Mesothelial cell of epicardium (in vitro differentiated cells): ENCODE measurements at regions not wholly inside any gene's neighbourhood (a gene's known extent, or its start where the extent isn't known, plus 50 kb on each side); places are given as distances from the start of the nearest gene placed in this dataset.
A peak's percentile ranks its signal among the peaks of the same experiment; 100 is the strongest.

Experiments used
- DNase-seq, 2 experiments: peaks; one replicate each; pipeline ENCODE4 v3.0.0; 2021; ENCODE audit warnings: low spot score in 2 of 2; ENCODE audit not compliant: unreplicated experiment in 2 of 2
- H3K27ac Mint-ChIP-seq: 2 replicates; pipeline ENCODE4 v1.8.0; 2021; ENCODE audit warnings: mixed read lengths
- H3K27me3 Mint-ChIP-seq: 2 replicates; pipeline ENCODE4 v1.8.0; 2021; ENCODE audit warnings: low read depth, mixed read lengths
- H3K36me3 Mint-ChIP-seq: 2 replicates; pipeline ENCODE4 v1.8.0; 2021; ENCODE audit warnings: mixed read lengths
- H3K4me1 Mint-ChIP-seq: 2 replicates; pipeline ENCODE4 v1.8.0; 2021; ENCODE audit warnings: mixed read lengths
- H3K4me3 Mint-ChIP-seq: 2 replicates; pipeline ENCODE4 v1.8.0; 2021; ENCODE audit warnings: mild to moderate bottlenecking, moderate library complexity, mixed read lengths
- H3K9me3 Mint-ChIP-seq: 2 replicates; pipeline ENCODE4 v1.8.0; 2021; ENCODE audit warnings: mixed read lengths
- CTCF ChIP-seq: fragments of 200-600 bp; sonication (generic); IDR thresholded peaks from one replicate; pipeline ENCODE4 v1.5.0; 2021; ENCODE audit warnings: antibody characterized with exemption; ENCODE audit not compliant: unreplicated experiment

GRCh38 chr11:80724366-80724765, 1283.5 kb upstream of the TENM4 start:
- H3K4me3 Mint-ChIP-seq = no peak overlapping the region
- no peaks in the 10 kb centered on the region for H3K27me3 Mint-ChIP-seq
- no peak overlapping the region for H3K27ac Mint-ChIP-seq
- H3K4me1 Mint-ChIP-seq = peaks cover 53% of the 10 kb centered on the region
- TF ChIP-seq CTCF = no peak
- H3K36me3 Mint-ChIP-seq = no peaks in the 10 kb centered on the region
- H3K9me3 Mint-ChIP-seq = no peaks in the 10 kb centered on the region
- DNase-seq = no peak

GRCh38 chr11:80722629-80723028, 1281.8 kb upstream of the TENM4 start:
- Mint-ChIP-seq H3K27me3 (no peaks in the 10 kb centered on the region), H3K27ac (peak overlapping the region; percentile 3), H3K9me3 (no peaks in the 10 kb centered on the region), H3K36me3 (no peaks in the 10 kb centered on the region), H3K4me3 (no peak overlapping the region), H3K4me1 (peaks cover 52% of the 10 kb centered on the region)
- TF ChIP-seq CTCF = no peak
- DNase-seq = no peak

GRCh38 chr11:80720295-80720694, 1279.5 kb upstream of the TENM4 start:
- no peaks in the 10 kb centered on the region for H3K36me3 Mint-ChIP-seq
- H3K4me3 Mint-ChIP-seq = no peak overlapping the region
- H3K27me3 Mint-ChIP-seq = no peaks in the 10 kb centered on the region
- no peak for DNase-seq
- H3K27ac Mint-ChIP-seq = no peak overlapping the region
- peaks cover 68% of the 10 kb centered on the region for H3K4me1 Mint-ChIP-seq
- TF ChIP-seq CTCF = no peak
- no peaks in the 10 kb centered on the region for H3K9me3 Mint-ChIP-seq

GRCh38 chr11:80719292-80719646, 1278.4 kb upstream of the TENM4 start:
- no peak for TF ChIP-seq CTCF
- no peak for DNase-seq
- Mint-ChIP-seq H3K9me3 (peaks cover 8% of the 10 kb centered on the region), H3K4me1 (peaks cover 69% of the 10 kb centered on the region), H3K36me3 (no peaks in the 10 kb centered on the region), H3K4me3 (no peak overlapping the region), H3K27me3 (no peaks in the 10 kb centered on the region), H3K27ac (no peak overlapping the region)

- Mint-ChIP-seq H3K4me3 (no peak overlapping the region), H3K27ac (no peak overlapping the region), H3K9me3 (peaks cover 12% of the 10 kb centered on the region), H3K4me1 (peaks cover 67% of the 10 kb centered on the region), H3K27me3 (no peaks in the 10 kb centered on the region), H3K36me3 (no peaks in the 10 kb centered on the region)
- no peak for TF ChIP-seq CTCF
- no peak for DNase-seq
Measured at GRCh38 chr11:80718611-80719291, 1277.9 kb upstream of the TENM4 start.

GRCh38 chr11:80702264-80702663, 1261.4 kb upstream of the TENM4 start:
- Mint-ChIP-seq H3K36me3 (peaks cover 3% of the 10 kb centered on the region), H3K4me3 (no peak overlapping the region), H3K27me3 (no peaks in the 10 kb centered on the region), H3K27ac (no peak overlapping the region), H3K4me1 (peaks cover 17% of the 10 kb centered on the region), H3K9me3 (peaks cover 17% of the 10 kb centered on the region)
- no peak for DNase-seq
- no peak for TF ChIP-seq CTCF
